GM12878 (cell line): ENCODE measurements at regions not wholly inside any gene's neighbourhood (a gene's known extent, or its start where the extent isn't known, plus 50 kb on each side); places are given as distances from the start of the nearest gene placed in this dataset.

ENCODE experiments used
- ATAC-seq: fragments of 200-7000 bp; cut with Tn5 transposase; 3 replicates; pipeline ENCODE4 v1.9.1; 2020; ENCODE audit warnings: mild to moderate bottlenecking, moderate library complexity
- BruUV-seq: library from RNA; stranded (reverse); fragments of 400-500 nt; replicated peaks from 2 replicates; lab custom pipeline; 2021; lab: Mats Ljungman, UMichigan
- CTCF ChIA-PET: fragments of 300-600 bp; sonication (Branson Sonifier 250); formaldehyde crosslinking; extraction: SDS; loops from one replicate; lab custom pipeline; 2021; ENCODE audit warnings: inconsistent platforms; lab: Yijun Ruan, JAX
- POLR2A ChIA-PET: fragments of 350-600 bp; formaldehyde crosslinking; extraction: SDS; loops from one replicate; lab custom pipeline; 2021; ENCODE audit warnings: inconsistent platforms; lab: Charles Lee
- RAD21 ChIA-PET: fragments of 300-600 bp; sonication (Branson Sonifier 250); formaldehyde crosslinking; loops from one replicate; lab custom pipeline; 2023; ENCODE audit warnings: antibody characterized with exemption; ENCODE audit not compliant: unreplicated experiment; lab: Charles Lee
- SMC1A ChIA-PET: fragments of 300-600 bp; sonication (Branson Sonifier 250); formaldehyde crosslinking; loops from one replicate; lab custom pipeline; 2023; ENCODE audit not compliant: unreplicated experiment, uncharacterized antibody; lab: Charles Lee
- DNase-seq: peaks from one replicate; pipeline ENCODE4 v3.0.0-alpha.2; 2011; ENCODE audit warnings: low read depth, low spot score
- FAIRE-seq: peaks from 3 replicates; lab custom pipeline; 2011; peaks lifted over from hg19 to GRCh38; lab: Jason Lieb, UNC
- H2AFZ ChIP-seq: 2 replicates; pipeline ENCODE4 v1.6.0; 2011; ENCODE audit warnings: low read depth, low read length, control low read depth; ENCODE audit not compliant: control insufficient read depth
- H3K27ac ChIP-seq: 2 replicates; pipeline ENCODE4 v1.5.1; 2011; ENCODE audit warnings: control low read depth; ENCODE audit not compliant: control insufficient read depth, insufficient read depth
- H3K27me3 ChIP-seq, 2 experiments: replicated peaks in 1 of 2; 2 replicates each; pipeline versions ENCODE4 v1.6.0 to v1.6.1; 2011; ENCODE audit warnings: low read length in 1 of 2; ENCODE audit not compliant: control insufficient read depth in 2 of 2, insufficient read depth in 2 of 2
- H3K36me3 ChIP-seq, 2 experiments: 2 replicates each; pipeline ENCODE4 v1.5.1; 2011; ENCODE audit warnings: low read length in 1 of 2; ENCODE audit not compliant: control insufficient read depth in 2 of 2, insufficient read depth in 2 of 2
- H3K4me1 ChIP-seq: 2 replicates; pipeline ENCODE4 v1.6.1; 2011; ENCODE audit warnings: mild to moderate bottlenecking, low read length, moderate library complexity, mixed read lengths; ENCODE audit not compliant: control insufficient read depth, insufficient read depth
- H3K4me2 ChIP-seq: 2 replicates; pipeline ENCODE4 v1.6.0; 2011; ENCODE audit warnings: control low read depth; ENCODE audit not compliant: control insufficient read depth, insufficient read depth
- H3K4me3 ChIP-seq: fragments of 200-600 bp; sonication (generic); 2 replicates; pipeline ENCODE4 v1.5.1; 2016
- H3K79me2 ChIP-seq: 2 replicates; pipeline ENCODE4 v1.6.0; 2011; ENCODE audit warnings: low read length; ENCODE audit not compliant: control insufficient read depth, insufficient read depth
- H3K9ac ChIP-seq: 2 replicates; pipeline ENCODE4 v1.8.0; 2011; ENCODE audit warnings: low read length, control low read depth, mixed read lengths; ENCODE audit not compliant: control insufficient read depth, insufficient read depth
- H3K9me3 ChIP-seq: replicated peaks from 3 replicates; pipeline ENCODE4 v1.5.1; 2011; ENCODE audit warnings: mild to moderate bottlenecking, low read length; ENCODE audit not compliant: control insufficient read depth, insufficient read depth
- H4K20me1 ChIP-seq: 2 replicates; pipeline ENCODE4 v1.6.0; 2011; ENCODE audit not compliant: control insufficient read depth, insufficient read depth
- CUX1 ChIP-seq: IDR thresholded peaks from 2 replicates; pipeline ENCODE4 v1.6.1; 2012; ENCODE audit warnings: improper control_type of control experiment, low read depth, low read length; ENCODE audit not compliant: insufficient replicate concordance
- EGR1 ChIP-seq, 2 experiments: IDR thresholded peaks; 1 replicate in 1 of 2; 2 replicates in 1 of 2; pipeline ENCODE4 v1.6.1; 2011 to 2012; ENCODE audit warnings: low read depth in 2 of 2, low read length in 2 of 2, borderline replicate concordance in 1 of 2, mild to moderate bottlenecking in 1 of 2, moderate library complexity in 1 of 2
- ELK1 ChIP-seq: IDR thresholded peaks from 2 replicates; pipeline ENCODE4 v1.6.1; 2012; ENCODE audit warnings: low read depth, low read length, improper control_type of control experiment
- FOS ChIP-seq: IDR thresholded peaks from 3 replicates; pipeline ENCODE4 v1.6.1; 2011; ENCODE audit warnings: borderline replicate concordance; ENCODE audit not compliant: insufficient read length; ENCODE audit errors: extremely low read depth
- JUNB ChIP-seq: IDR thresholded peaks from 2 replicates; pipeline ENCODE4 v1.6.1; 2016; ENCODE audit warnings: antibody characterized with exemption, mild to moderate bottlenecking
- RAD51 ChIP-seq: fragments of 450-650 bp; IDR thresholded peaks from 2 replicates; pipeline ENCODE4 v1.6.1; 2016; ENCODE audit warnings: moderate library complexity, mild to moderate bottlenecking, inconsistent platforms
- SMARCA5 ChIP-seq: fragments of 450-650 bp; IDR thresholded peaks from 2 replicates; pipeline ENCODE4 v1.6.1; 2017; ENCODE audit warnings: mild to moderate bottlenecking
- WGBS: methylation state at CpG from one replicate; pipeline ENCODE4 v1.1.6; 2016; ENCODE audit warnings: low lambda C conversion rate; ENCODE audit not compliant: insufficient replicate concordance, insufficient coverage; ENCODE audit errors: missing lambda C conversion rate; 5-methylcytosine and 5-hydroxymethylcytosine counted together
- in situ Hi-C: fragments of 300-500 bp; cut with MboI; formaldehyde crosslinking; loops from 9 replicates; pipeline ENCODE4 v1.14.3; 2018; ENCODE audit warnings: mixed read lengths
- intact Hi-C: fragments of 100-400 bp; cut with micrococcal nuclease; formaldehyde crosslinking; loops from one replicate; pipeline ENCODE4 v1.14.2; 2022; ENCODE audit not compliant: unreplicated experiment

DNA sequence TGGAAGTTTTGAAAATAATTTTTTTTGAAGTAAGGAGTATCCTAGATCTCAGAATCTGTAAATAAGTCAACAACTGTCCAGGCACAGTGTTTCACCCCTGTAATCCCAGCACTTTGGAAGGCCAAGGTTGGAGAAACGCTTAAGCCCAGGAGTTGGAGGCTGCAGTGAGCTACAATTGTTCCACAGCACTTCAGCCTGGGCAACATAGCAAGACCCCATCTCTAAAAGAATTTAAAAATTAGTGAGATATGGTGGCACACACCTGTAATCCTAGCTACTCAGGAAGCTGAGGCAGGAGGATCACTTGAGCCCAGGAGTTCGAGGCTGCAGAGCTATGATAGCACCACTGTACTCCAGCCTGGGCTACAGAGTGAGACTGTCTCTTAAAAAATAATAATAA lies 87.2 kb upstream of the ZNF507 start:
- no peak for FAIRE-seq
- no peak overlapping the region for H3K27ac ChIP-seq
- no peaks in the 10 kb centered on the region for H3K27me3 ChIP-seq
- no peak for ATAC-seq
- no peaks in the 10 kb centered on the region for H4K20me1 ChIP-seq
- ChIA-PET SMC1A (no interaction called here), RAD21 (no interaction called here), CTCF (no interaction called here), POLR2A (interaction anchor here (0.6 kb wide), 1 partner anchor 26 kb away, joined by 3 read pairs; no protein-coding TSS in a partner anchor)
- H3K9me3 ChIP-seq, result no peaks in the 10 kb centered on the region; the same call in 2 of the 3 replicates
- H3K4me1 ChIP-seq, result no peaks in the 10 kb centered on the region
- intact Hi-C loops, result no loop called here
- no TSS peak for BruUV-seq
- in situ Hi-C loops, result no loop called here
- 0% methylated on average over 2 of the region's 2 CpGs for WGBS
- H3K36me3 ChIP-seq, result no peaks in the 10 kb centered on the region
- DNase-seq, result no peak
- no peak overlapping the region for H3K4me3 ChIP-seq
- TF ChIP-seq JUNB (no peak), EGR1 (IDR thresholded peaks at IDR 0.05; ENCODE audit: borderline replicate concordance in 1 of 2, low read depth in 2 of 2, low read length in 2 of 2) (no peak), ELK1 (no peak), FOS (no peak), RAD51 (no peak), SMARCA5 (no peak), CUX1 (no peak)
- no peak overlapping the region for H3K9ac ChIP-seq
- H3K79me2 ChIP-seq, result no peaks in the 10 kb centered on the region
- no peak overlapping the region for H3K4me2 ChIP-seq
- no peak overlapping the region for H2AFZ ChIP-seq
